Panc1 (cell line): ENCODE measurements at regions not wholly inside any gene's neighbourhood (a gene's known extent, or its start where the extent isn't known, plus 50 kb on each side); places are given as distances from the start of the nearest gene placed in this dataset.

ENCODE experiments used
- ATAC-seq: fragments of 200-7000 bp; cut with Tn5 transposase; 2 replicates; pipeline ENCODE4 v1.9.1; 2020; ENCODE audit warnings: mild to moderate bottlenecking, moderate library complexity
- BruUV-seq: library from RNA; stranded (reverse); fragments of 400-500 nt; replicated peaks from 2 replicates; lab custom pipeline; 2021; lab: Mats Ljungman, UMichigan
- CTCF ChIA-PET: fragments of 300-600 bp; sonication (Branson Sonifier 250); formaldehyde crosslinking; loops from one replicate; lab custom pipeline; 2022; ENCODE audit warnings: antibody characterized with exemption; lab: Charles Lee
- POLR2A ChIA-PET: fragments of 300-600 bp; sonication (Branson Sonifier 250); formaldehyde crosslinking; loops from one replicate; lab custom pipeline; 2022; ENCODE audit warnings: antibody characterized with exemption; lab: Charles Lee
- DNase-seq: peaks from one replicate; pipeline ENCODE4 v3.0.0-alpha.2; 2010; ENCODE audit warnings: low read depth, low spot score
- H3K27ac ChIP-seq: 2 replicates; pipeline ENCODE4 v1.5.1; 2011; ENCODE audit warnings: mild to moderate bottlenecking, low read length, inconsistent platforms
- H3K27me3 ChIP-seq: fragments of 200-500 bp; sonication (Bioruptor generic); 2 replicates; pipeline ENCODE4 v1.6.0; 2014; ENCODE audit warnings: low read length, inconsistent platforms; ENCODE audit not compliant: control insufficient read depth, insufficient read depth
- H3K36me3 ChIP-seq: fragments of 200-500 bp; sonication (Bioruptor generic); 2 replicates; pipeline ENCODE4 v1.5.1; 2014; ENCODE audit warnings: inconsistent platforms, mild to moderate bottlenecking, low read length, moderate library complexity; ENCODE audit not compliant: control insufficient read depth, insufficient read depth
- H3K4me1 ChIP-seq: 2 replicates; pipeline ENCODE4 v1.5.1; 2011; ENCODE audit warnings: inconsistent platforms, mild to moderate bottlenecking, low read length, moderate library complexity; ENCODE audit not compliant: control insufficient read depth, insufficient read depth
- H3K4me3 ChIP-seq, 2 experiments: 2 replicates each; pipeline ENCODE4 v1.5.1; 2011 to 2012; ENCODE audit warnings: low read depth in 2 of 2, low read length in 2 of 2, mild to moderate bottlenecking in 2 of 2, inconsistent platforms in 1 of 2, moderate library complexity in 1 of 2
- H3K9me3 ChIP-seq: fragments of 200-500 bp; sonication (Bioruptor generic); 2 replicates; pipeline ENCODE4 v1.5.1; 2014; ENCODE audit warnings: low read depth, mild to moderate bottlenecking, inconsistent platforms, low read length, moderate library complexity; ENCODE audit not compliant: control insufficient read depth, insufficient read depth
- CTCF ChIP-seq: fragments of 450-650 bp; IDR thresholded peaks from 2 replicates; pipeline ENCODE4 v1.5.1; 2017; ENCODE audit warnings: mild to moderate bottlenecking
- POLR2AphosphoS5 ChIP-seq: IDR thresholded peaks from 2 replicates; pipeline ENCODE4 v1.6.1; 2012; ENCODE audit warnings: mild to moderate bottlenecking, low read depth, low read length, moderate library complexity
- REST ChIP-seq, 2 experiments: IDR thresholded peaks; 2 replicates each; pipeline ENCODE4 v1.6.1; 2011 to 2012; ENCODE audit warnings: low read depth in 2 of 2, control low read depth in 1 of 2, low read length in 1 of 2, mild to moderate bottlenecking in 1 of 2, moderate library complexity in 1 of 2; ENCODE audit not compliant: insufficient read depth in 1 of 2
- SIN3A ChIP-seq: IDR thresholded peaks from 2 replicates; pipeline ENCODE4 v1.6.1; 2012; ENCODE audit warnings: low read depth, mild to moderate bottlenecking, low read length, moderate library complexity, borderline replicate concordance; ENCODE audit not compliant: insufficient read depth
- TCF7L2 ChIP-seq: IDR thresholded peaks from 2 replicates; pipeline ENCODE4 v1.6.1; 2011; ENCODE audit warnings: mild to moderate bottlenecking, low read depth, low read length, inconsistent platforms
- in situ Hi-C: cut with HindIII; loops from 2 replicates; pipeline ENCODE4 v1.10.0; 2016; ENCODE audit warnings: low sequenced_read_pairs, low pct_unique_long_range_greater_than_20kb
- intact Hi-C: fragments of 100-400 bp; cut with micrococcal nuclease; formaldehyde crosslinking; loops from one replicate; pipeline ENCODE4 v1.10.0; 2022; ENCODE audit not compliant: unreplicated experiment

GRCh38 chr9:81874250-81874649 lies 54.0 kb upstream of the SPATA31D4 start:
- no peak overlapping the region for H3K4me3 ChIP-seq
- H3K4me1 ChIP-seq = no peaks in the 10 kb centered on the region
- ATAC-seq (no peak), DNase-seq (no peak)
- ChIA-PET CTCF (no interaction called here), POLR2A (no interaction called here)
- intact Hi-C loops = no loop called here
- no peak overlapping the region for H3K27ac ChIP-seq
- H3K27me3 ChIP-seq = no peaks in the 10 kb centered on the region
- in situ Hi-C loops = no loop called here
- H3K9me3 ChIP-seq = no peaks in the 10 kb centered on the region
- BruUV-seq = no TSS peak
- TF ChIP-seq SIN3A = no peak
- TF ChIP-seq TCF7L2 = no peak
- TF ChIP-seq POLR2AphosphoS5 = no peak
- no peak for TF ChIP-seq CTCF
- no peak for TF ChIP-seq REST (IDR thresholded peaks at IDR 0.05; ENCODE audit: insufficient read depth in 1 of 2, low read depth in 2 of 2, low read length in 1 of 2)
- H3K36me3 ChIP-seq = no peaks in the 10 kb centered on the region

GRCh38 chr9:81874931-81875330 lies 53.3 kb upstream of the SPATA31D4 start:
- no TSS peak for BruUV-seq
- Histone ChIP-seq H3K36me3 (no peaks in the 10 kb centered on the region), H3K27me3 (no peaks in the 10 kb centered on the region), H3K4me1 (no peaks in the 10 kb centered on the region), H3K27ac (no peak overlapping the region), H3K9me3 (no peaks in the 10 kb centered on the region), H3K4me3 (no peak overlapping the region)
- ChIA-PET CTCF (no interaction called here), POLR2A (no interaction called here)
- TF ChIP-seq REST (IDR thresholded peaks at IDR 0.05; ENCODE audit: insufficient read depth in 1 of 2, low read depth in 2 of 2, low read length in 1 of 2) (no peak), POLR2AphosphoS5 (no peak), TCF7L2 (no peak), CTCF (no peak), SIN3A (no peak)
- no peak for DNase-seq
- no peak for ATAC-seq
- intact Hi-C loops = no loop called here
- in situ Hi-C loops = no loop called here
